ENCODE measurements at regions not wholly inside any gene's neighbourhood (a gene's known extent, or its start where the extent isn't known, plus 50 kb on each side); places are given as distances from the start of the nearest gene placed in this dataset.

DNA sequence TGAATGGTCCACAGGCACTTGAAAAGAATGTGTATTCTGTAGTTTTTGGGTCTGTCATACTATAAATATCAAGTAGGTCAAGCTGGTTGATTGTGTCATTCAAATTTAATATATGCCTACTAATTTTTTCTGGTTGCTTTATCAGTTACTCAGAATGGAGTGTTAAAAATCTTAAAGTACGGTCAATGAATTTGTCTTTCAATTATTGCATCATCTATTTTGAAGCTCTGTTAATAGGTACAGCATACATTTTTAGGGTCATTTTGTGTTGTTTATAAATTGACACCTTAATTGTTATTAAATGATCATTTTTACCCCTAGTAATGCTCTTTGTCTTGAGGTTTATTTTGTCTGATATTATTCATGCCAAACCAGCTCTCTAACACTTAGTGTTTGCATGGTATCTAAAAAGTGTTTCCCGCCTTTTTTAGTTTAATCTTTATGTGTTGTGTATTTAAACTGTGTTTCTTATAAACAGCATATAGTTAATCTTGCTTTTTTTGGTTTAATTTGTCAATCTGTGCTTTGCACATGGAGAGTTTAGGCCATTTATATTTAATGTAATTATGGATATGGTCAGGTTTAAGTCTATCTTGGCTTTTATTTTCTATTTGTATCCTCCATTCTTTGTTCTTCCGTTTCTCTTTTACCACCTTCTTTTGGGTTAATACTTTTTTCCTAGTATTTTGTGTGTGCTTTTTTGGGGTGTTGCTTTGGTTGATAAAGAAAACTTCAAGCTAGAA lies 204.9 kb upstream of the EEF2KMT start:
- no peak for TF ChIP-seq POLR2A (IDR thresholded peaks at IDR 0.05)
- TF ChIP-seq CTCF (IDR thresholded peaks at IDR 0.05) = no peak

Measured in uterus (tissue), 2 donors.